ENCODE measurements at regions not wholly inside any gene's neighbourhood (a gene's known extent, or its start where the extent isn't known, plus 50 kb on each side); places are given as distances from the start of the nearest gene placed in this dataset.
A peak's percentile ranks its signal among the peaks of the same experiment; 100 is the strongest.

DNA sequence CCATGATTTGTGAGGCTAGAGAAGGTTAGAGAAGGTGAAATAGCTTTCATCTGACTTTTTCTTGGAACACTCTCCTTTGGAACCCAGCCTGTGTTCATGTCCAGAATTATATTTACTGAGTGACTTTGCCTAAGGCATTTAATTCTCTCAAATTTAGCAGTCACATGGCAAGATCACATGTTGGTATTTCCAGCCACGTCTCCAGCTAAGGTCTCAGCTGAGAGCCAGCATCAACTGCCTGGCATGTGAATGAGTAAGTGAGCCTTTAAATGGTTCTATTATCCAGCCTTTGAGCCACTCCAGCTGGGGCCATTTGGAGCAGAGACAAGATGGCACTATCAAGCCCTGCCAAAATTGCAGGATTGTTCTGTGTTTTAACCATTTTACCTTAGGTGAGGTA, 130.2 kb upstream of the SGO1 start:
- no peak overlapping the region for H3K23ac ChIP-seq (ENCODE audit: insufficient read length, low read depth, low read length)
- no CpG with 5 or more reads among the region's 1 CpG for WGBS (ENCODE audit: extremely low coverage, insufficient read length, low lambda C conversion rate)
- no peak overlapping the region for H3K4me2 ChIP-seq (ENCODE audit: insufficient read depth, insufficient read length, low read length)
- DNase-seq: no peak
- no peak overlapping the region for H2BK15ac ChIP-seq (ENCODE audit: low read depth, low read length)
- H3K9ac ChIP-seq (ENCODE audit: extremely low read depth, insufficient read length, low read length): no peak overlapping the region
- Mint-ChIP-seq H3K4me3 (no peak overlapping the region), H3K4me1 (no peaks in the 10 kb centered on the region), H3K27me3 (ENCODE audit: low read depth) (no peaks in the 10 kb centered on the region; the same call in 1 of the 2 replicates), H3K9me3 (peaks cover 0 to 5% of the 10 kb centered on the region in 2 experiments; a peak in 2 of 5 replicates), H3K36me3 (ENCODE audit: insufficient read depth in 1 of 3, low read depth in 3 of 3) (peaks cover 0 to 6% (median 0%) of the 10 kb centered on the region in 3 experiments; a peak in 3 of 7 replicates), H3K27ac (no peak overlapping the region)
- H2BK12ac ChIP-seq (ENCODE audit: insufficient read length, low read depth, low read length): no peak overlapping the region
- no peak overlapping the region for H2AK5ac ChIP-seq (ENCODE audit: insufficient read length, low read length)
- no peak overlapping the region for H3K56ac ChIP-seq (ENCODE audit: insufficient read length, low read depth, low read length)
- H3K79me2 ChIP-seq (ENCODE audit: insufficient read depth, low read length): no peaks in the 10 kb centered on the region
- no peak overlapping the region for H4K5ac ChIP-seq (ENCODE audit: insufficient read length, low read depth, low read length)
- no peaks in the 10 kb centered on the region for H3K23me2 ChIP-seq (ENCODE audit: insufficient read length, low read depth, low read length, poor library complexity, severe bottlenecking)
- H3K4ac ChIP-seq (ENCODE audit: low read depth, low read length): no peak overlapping the region
- H3K4me1 ChIP-seq (ENCODE audit: insufficient read depth, low read length): no peaks in the 10 kb centered on the region
- no peaks in the 10 kb centered on the region for H3K27me3 ChIP-seq (ENCODE audit: insufficient read depth, low read length)
- H2BK20ac ChIP-seq (ENCODE audit: low read depth, low read length, poor library complexity, severe bottlenecking): no peak overlapping the region
- H3K18ac ChIP-seq (ENCODE audit: insufficient read length, low read depth, low read length): no peak overlapping the region
- H3K14ac ChIP-seq (ENCODE audit: insufficient read depth, low read length): no peak overlapping the region
- H4K91ac ChIP-seq (ENCODE audit: insufficient read length, low read depth, low read length): peak overlapping the region; percentile 21
- H3K79me1 ChIP-seq (ENCODE audit: insufficient read depth, low read depth, low read length, poor library complexity, severe bottlenecking): no peaks in the 10 kb centered on the region
- H4K8ac ChIP-seq (replicated peaks; ENCODE audit: insufficient read length, low read depth, low read length): no peak overlapping the region
- no peaks in the 10 kb centered on the region for H3K9me3 ChIP-seq (ENCODE audit: control insufficient read depth, low read depth, low read length)
- H2AFZ ChIP-seq (ENCODE audit: low read length): no peak overlapping the region
- no peak overlapping the region for H2BK120ac ChIP-seq (ENCODE audit: low read depth, low read length, poor library complexity, severe bottlenecking)
- no peak overlapping the region for H3T11ph ChIP-seq (ENCODE audit: low read length)
- no peak overlapping the region for H3K27ac ChIP-seq (ENCODE audit: insufficient read length, low read depth, low read length)
- TF ChIP-seq, protein P1, sequence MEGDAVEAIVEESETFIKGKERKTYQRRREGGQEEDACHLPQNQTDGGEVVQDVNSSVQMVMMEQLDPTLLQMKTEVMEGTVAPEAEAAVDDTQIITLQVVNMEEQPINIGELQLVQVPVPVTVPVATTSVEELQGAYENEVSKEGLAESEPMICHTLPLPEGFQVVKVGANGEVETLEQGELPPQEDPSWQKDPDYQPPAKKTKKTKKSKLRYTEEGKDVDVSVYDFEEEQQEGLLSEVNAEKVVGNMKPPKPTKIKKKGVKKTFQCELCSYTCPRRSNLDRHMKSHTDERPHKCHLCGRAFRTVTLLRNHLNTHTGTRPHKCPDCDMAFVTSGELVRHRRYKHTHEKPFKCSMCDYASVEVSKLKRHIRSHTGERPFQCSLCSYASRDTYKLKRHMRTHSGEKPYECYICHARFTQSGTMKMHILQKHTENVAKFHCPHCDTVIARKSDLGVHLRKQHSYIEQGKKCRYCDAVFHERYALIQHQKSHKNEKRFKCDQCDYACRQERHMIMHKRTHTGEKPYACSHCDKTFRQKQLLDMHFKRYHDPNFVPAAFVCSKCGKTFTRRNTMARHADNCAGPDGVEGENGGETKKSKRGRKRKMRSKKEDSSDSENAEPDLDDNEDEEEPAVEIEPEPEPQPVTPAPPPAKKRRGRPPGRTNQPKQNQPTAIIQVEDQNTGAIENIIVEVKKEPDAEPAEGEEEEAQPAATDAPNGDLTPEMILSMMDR (conservative IDR thresholded peaks at IDR 0.05): no peak
- H2BK5ac ChIP-seq (ENCODE audit: insufficient read length, low read length): no peak overlapping the region
- no peaks in the 10 kb centered on the region for H4K20me1 ChIP-seq (ENCODE audit: control insufficient read depth, insufficient read depth, insufficient read length)

Measured in H9 (cell line).